GM19438 (cell line): ENCODE measurements at regions not wholly inside any gene's neighbourhood (a gene's known extent, or its start where the extent isn't known, plus 50 kb on each side); places are given as distances from the start of the nearest gene placed in this dataset.
"Not testable (repeated sequence)": the region's sequence is repeated elsewhere in the genome, so short reads cannot be mapped to it uniquely, and the experiment has no call there.

Experiments
- ATAC-seq: cut with Tn5 transposase; IDR thresholded peaks from one replicate; pipeline ENCODE4 v1.9.1; 2021; ENCODE audit warnings: low read depth; ENCODE audit not compliant: unreplicated experiment

DNA sequence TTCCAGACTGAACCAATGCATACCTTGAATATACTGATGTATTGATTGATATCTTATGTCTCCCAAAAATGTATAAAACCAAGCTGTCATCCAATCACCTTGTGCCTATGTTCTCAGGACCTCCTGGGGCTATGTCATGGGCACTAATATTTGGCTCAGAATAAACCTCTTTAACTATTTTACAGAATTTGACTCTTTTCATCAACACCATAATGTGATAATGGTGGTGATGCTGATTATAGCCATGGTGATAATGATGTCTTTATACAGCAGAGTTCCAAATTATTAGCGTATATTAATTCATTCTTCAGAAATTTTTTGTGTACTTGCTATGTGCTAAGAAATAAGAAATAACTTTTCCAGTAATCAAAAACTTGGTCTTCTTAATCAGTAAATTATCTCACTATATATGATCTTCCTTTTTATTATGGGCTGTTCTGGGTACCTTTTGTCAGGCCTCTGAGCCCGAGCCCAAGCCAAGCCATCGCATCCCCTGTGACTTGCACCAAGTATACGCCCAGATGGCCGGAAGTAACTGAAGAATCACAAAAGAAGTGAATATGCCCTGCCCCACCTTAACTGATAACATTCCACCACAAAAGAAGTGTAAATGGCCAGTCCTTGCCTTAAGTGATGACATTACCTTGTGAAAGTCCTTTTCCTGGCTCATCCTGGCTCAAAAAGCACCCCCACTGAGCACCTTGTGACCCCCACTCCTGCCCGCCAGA is 496.2 kb upstream of the MMS22L start:
- ATAC-seq, result not testable (repeated sequence)

GRCh38 chr6:97790926-97791590 is 508.0 kb upstream of the MMS22L start:
- ATAC-seq, result no peak

GRCh38 chr6:97805596-97805995 is 522.6 kb upstream of the MMS22L start:
- no peak for ATAC-seq

DNA sequence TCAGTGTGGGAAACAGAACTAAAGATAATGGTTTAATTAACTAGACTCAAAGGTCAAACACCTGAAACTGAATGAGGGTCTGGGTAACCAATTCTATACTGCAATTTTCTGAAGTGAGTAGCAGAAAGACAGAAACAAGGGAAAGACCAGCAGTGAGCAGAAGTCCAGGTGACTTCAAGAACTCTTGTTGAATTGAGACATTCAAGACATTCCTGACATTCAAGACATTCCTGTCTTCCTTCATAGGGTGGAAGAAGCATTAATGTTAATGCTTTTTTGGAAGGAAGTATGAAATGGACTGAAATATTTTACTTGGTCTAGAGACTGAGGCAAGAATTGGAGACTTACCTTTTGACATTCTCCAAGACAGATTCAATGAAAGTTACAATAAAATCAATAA is 529.9 kb upstream of the MMS22L start:
- ATAC-seq, result no peak

DNA sequence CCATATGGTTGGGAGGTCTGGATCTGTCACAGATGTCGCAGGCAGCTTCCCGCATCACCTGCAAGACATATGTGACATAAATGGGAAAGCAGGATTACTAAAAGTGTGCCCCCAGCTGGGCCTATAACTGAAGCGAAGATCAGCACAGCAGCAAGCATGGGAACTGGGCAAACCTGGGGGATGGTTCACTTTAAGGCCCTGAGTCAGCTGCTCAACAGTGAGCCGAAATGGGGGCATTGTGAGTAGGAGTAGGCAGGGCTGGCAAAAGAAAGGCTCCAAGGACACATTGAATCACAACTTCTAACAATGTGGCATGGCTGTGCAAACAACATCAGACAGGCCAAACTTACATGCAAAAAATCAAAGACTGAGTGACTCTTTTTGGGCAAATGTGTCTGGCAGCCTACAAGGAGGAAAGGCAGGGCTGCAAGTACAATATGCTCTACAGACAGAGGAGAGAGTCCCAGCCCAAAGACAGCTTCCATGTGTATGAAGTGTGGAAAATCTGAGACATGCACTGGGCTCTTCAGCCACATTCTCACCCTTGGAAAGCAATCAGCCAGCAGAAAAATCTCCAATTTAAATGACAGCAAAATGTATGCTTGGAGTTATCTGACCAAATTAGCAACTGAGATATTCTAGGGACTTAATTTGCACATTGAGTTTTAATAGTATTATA is 531.0 kb upstream of the MMS22L start:
- ATAC-seq, result no peak

DNA sequence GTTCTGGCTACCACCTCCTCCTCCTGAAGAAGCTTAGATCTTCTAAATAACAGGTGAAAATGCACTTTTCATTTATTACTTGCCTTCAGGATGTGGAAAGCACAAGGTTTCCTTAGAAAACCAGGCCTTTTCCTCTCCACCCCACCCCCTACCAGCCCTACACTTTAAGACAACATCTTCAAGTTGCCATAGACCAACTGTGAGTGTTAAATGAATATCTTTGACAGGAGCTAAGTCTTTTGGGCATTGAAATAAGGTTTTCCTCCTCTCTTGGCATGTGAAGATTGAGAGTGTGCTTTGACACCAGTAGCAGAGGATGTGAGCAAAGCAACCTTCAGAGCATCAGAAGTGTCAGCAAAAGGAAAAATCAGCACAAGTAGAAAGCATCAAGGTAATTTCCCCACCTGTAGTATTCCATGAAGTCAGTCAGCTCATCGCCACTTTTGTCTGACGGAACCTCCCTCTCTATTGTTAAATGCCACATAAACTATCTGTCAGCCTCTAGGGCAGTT is 532.3 kb upstream of the MMS22L start:
- no peak for ATAC-seq

- ATAC-seq, result no peak
These were observed 533.5 kb upstream of the MMS22L start for GRCh38 chr6:97816526-97816925.

DNA sequence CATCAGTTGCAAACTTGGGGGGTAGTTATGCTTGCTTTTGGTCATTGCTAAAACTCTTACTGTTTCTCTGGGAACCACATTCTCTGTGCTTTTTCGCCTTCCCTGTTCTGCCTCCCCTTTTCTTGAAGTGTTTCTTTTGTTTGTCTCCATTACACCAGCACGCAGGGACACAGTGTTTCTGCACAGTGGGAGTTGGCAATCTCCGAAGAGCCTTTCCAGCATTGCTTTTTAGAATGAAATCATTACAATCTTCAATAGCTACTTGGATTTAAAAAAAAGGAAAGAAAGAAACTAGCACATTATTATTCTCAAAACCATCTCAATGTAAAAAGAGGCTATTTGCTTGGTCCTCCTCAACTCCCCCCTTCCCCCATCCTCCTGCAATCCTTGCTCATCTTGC is 536.7 kb upstream of the MMS22L start:
- no peak for ATAC-seq

DNA sequence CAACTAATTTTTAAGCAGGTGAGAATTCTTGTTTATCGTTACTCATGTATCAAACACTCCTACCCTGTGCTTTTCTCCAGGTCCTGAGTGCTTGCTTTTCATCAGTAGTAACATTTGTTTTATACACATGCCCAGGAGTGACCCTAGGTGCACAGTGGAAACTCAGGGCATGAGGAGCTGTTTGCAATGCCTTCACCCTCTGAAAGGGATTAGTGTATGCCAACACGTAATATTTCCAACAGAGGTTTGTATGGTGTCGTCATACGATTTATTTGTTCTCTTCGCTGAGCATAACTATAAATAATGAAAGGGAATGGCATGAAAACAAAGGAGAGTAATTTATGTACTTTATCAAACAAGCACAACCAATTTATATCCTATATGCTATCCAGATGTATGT is 537.4 kb upstream of the MMS22L start:
- no peak for ATAC-seq

- no peak for ATAC-seq
These were observed 539.6 kb upstream of the MMS22L start for GRCh38 chr6:97822632-97823031.

DNA sequence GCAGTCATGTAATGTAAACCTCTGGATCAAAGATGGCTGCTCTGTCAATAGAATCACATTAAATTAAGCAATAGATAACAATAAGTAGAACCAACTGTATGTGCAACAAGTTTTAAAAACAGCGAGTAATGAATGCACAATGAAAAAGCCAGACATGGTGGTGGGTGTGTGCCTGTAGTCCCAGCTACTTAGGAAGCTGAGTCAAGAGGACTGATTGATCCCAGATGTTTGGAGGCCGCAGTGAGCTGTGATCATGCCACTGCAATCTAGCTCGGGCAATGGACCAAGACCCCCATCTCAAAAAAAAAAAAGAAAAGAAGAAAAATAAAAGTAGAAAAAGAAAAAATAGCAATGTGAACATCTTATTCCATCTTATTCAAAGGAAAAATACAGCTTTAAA is 558.7 kb upstream of the MMS22L start:
- ATAC-seq, result no peak

- no peak for ATAC-seq
These were observed 559.5 kb upstream of the MMS22L start for GRCh38 chr6:97842521-97842920.

DNA sequence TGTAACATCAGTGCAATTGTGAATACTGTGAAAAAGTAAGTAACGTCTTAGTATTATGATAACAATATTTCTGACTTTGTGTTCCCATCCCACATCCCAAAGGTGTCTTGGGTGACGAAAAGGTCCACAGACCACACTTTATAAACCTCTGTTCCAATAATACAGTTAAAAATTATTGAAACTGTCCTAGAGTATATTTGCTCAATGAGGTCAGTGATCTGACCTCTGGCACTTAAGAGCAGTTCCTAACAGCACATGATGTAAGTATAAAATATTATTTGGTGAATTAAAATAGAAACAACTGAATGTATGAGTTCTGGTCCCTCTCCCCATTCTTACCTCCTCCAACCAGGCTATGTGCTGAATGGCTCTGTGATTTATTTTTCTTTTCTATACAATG is 566.4 kb upstream of the MMS22L start:
- no peak for ATAC-seq

DNA sequence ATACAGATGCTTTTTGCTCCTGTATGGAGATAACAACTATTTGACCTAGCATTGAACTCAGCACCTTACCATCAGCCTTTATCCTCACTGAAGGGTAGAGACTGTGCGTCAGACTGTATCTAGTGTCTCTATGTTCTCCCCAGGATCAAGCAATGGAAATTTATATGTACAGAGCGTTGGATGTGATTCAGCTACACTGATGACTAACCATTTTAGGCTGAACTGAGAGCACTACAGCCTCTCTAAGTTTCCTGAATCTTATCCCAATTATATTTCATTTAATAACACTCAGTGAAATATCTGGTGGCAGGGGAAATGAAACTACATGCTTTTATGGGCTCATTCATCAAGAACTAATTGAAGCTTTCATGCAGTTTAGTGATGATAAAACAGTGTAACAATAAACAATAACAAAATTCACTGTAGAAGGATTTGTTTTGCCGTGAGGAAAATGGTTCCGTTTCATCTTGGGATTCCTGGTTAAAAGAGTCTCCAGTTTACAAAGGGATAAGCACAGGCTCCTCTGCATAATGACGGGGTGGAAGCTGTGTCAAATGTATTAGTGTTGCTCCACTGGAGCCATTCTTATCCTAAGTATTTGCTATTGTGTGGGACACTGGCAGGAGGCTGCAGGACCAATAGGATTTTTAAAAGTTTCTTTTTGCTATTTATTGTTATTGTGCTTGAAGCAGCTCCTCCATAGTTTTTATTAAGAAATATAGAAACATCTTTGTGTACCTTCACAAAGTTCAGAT is 567.6 kb upstream of the MMS22L start:
- ATAC-seq, result no peak

DNA sequence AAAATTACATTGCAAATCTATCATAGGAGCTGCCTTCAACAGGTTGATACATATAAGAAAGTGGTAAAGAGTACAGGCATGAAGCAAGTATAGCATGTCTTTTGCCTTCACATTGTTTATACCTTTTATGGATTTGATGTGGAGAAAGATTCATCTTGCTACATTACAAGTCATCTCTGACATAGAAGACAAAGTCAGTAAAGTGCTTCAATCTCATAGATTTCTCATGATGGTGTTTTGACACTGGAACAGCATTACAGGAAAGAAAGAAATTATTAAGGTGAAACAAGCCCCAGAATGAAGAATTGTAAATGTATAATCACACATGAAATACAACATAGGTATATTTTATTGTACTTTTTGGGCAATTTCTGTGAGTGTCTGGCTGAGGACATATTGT is 580.7 kb upstream of the MMS22L start:
- ATAC-seq, result no peak

GRCh38 chr6:97864366-97864765 is 581.4 kb upstream of the MMS22L start:
- no peak for ATAC-seq

- no peak for ATAC-seq
These were observed 581.8 kb upstream of the MMS22L start for GRCh38 chr6:97864826-97865225.

DNA sequence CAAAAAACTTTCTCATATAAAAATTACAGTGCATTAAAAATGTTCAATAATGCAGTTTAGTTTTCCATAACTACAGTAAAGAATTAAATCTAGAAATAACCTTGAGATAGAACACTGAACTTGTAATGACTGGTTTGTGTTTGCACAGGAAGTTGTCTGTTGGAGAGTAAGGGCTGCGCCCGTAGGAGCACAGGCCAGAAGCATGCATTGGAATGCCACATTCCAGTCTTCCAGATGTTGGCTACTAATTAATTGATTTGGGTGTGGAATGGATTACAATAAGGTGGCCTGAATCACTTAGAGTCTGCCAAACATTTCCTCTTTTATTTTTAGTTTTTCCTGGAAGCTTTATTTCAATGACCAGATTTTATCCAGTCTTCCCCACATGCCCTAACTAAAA is 582.6 kb upstream of the MMS22L start:
- no peak for ATAC-seq

DNA sequence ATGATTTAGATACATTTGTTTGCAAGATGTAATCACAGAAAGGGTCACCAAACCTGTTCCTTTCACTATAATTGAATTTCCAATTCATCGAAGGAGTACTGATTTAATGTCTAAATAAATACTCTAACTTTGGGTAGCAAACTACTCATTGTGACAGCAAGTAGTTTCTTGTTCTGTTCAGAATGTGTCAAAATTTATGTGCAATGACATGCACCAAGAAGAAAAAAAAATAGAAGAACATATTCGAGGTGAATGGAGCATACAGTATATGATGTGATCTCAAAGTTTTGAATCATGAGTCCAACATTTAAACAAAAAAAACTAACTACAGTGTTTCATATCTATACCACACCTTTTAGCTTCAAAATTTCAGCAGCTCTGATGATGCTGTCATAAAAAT is 583.6 kb upstream of the MMS22L start:
- ATAC-seq, result no peak

DNA sequence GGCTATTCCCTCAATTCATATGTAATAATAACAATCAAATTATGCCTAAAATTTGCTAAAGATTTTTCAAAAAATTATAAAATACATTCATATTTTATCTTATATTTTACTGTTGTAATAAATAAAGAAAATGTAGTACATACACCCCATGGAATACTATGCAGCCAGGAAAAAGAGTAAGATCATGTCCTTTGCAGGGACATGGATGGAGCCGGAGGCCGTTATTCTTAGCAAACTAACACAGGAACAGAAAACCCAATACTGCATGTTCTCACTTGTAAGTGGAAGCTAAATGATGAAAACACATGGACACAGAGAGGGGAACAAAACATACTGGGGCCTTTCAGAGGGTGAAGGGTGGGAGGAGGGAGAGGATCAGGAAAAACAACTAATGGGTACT is 584.2 kb upstream of the MMS22L start:
- ATAC-seq, result no peak

DNA sequence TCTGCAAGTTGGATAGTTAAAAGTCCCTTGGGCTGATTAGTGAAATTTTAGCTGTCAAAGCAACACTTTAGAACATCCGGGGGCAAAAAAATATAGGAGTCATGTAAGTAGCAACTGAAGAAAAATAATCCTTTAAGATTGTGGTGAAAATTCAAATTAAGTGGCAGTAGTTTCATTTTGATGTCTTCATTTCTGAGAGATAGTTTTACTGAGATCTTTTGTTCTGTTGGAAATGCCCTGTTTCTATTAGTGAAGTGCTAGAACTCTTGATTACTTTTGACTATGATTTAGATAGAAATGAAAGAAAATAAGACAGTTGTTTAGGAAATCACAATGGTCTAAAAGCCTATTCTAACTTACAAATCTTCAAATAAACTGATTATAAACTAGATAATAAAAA is 587.3 kb upstream of the MMS22L start:
- ATAC-seq, result no peak
